Fibroblast of the conjunctiva (primary cell): ENCODE measurements at regions not wholly inside any gene's neighbourhood (a gene's known extent, or its start where the extent isn't known, plus 50 kb on each side); places are given as distances from the start of the nearest gene placed in this dataset.

Source experiments
- DNase-seq: peaks from one replicate; pipeline ENCODE4 v3.0.0-alpha.2; 2010; ENCODE audit warnings: low read depth

DNA sequence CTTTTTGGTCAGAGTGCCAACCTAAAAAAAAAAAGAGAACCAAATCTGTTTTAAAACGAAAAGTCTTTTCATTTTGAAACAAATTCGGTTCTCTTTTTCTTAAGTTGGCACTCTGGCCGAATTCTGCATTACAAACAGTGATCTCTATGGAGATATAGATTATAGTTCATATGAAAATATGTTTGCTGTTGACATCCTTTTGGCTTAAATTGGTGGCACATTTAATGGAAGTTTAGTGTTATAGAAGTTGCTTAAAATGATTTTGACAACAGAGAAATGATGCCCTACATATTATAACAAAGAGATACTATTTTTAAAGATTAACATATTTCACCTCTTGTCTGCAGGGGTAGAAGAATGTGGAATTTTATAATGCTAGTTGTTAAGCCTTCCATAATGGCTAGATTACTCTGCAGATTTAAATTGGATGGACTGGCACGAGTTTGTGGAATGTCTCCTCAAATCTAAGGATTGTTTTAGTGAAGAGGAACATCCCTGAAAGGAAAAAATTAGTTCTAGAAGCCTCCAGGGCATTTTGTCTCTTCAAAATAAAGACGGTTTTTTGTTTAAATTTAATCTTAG is 222.9 kb upstream of the CDH2 start:
- DNase-seq, result no peak

DNA sequence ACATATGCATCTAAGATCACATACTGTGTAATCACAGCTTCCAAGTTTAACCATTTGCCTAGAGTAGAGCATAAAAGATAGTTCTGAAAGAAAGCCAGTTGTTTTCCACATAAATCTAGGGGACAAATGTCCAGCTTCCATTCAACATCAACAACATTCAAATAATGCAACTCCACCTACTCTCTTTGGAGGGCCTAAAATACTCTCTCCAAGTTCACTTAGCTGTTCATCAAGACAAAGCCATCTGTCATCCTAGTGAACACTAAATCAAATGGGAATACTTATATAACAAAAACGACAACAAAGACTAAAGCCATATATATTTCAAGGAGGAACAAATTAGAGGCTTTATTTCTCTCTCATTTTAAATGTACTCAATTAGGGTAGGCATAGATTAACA is 221.5 kb upstream of the CDH2 start:
- DNase-seq, result no peak

DNA sequence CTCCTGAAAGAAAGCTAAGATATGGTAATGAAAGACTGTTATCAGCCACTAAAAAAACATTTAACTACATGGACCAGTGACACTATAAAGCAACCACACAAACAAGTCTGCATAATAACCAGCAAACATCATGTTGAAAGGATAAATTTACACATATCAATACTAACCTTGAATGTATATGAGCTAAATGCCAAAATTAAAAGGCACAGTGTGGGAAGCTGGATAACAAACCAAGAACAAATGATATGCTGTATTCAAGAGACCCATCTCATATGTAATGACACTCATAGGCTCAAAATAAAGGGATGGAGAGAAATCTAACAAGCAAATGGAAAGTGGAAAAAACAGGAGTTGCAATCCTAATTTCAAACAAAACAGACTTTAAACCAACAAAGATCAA is 213.1 kb upstream of the CDH2 start:
- no peak for DNase-seq

GRCh38 chr18:28382215-28382879 is 205.4 kb upstream of the CDH2 start:
- no peak for DNase-seq

DNA sequence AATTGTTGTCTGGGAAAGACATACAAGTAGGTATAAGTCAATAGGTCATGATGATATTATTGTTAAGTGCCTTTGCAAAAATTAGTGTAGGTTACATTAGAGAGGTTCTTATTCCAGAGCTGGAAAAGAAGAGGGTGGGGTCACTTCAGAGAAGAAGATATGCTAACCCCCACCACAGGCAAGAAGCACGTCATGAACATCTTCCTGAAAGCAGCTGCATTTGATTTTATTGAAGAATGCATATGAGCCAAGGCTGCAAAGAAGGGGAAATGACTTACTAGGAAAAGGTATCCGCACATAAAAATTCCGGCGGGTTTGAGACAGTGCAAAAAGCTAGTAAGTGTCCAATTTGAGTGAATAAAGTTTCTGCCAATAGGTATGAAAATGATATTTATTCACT is 195.3 kb upstream of the CDH2 start:
- no peak for DNase-seq

- no peak for DNase-seq
Measured at GRCh38 chr18:28366676-28367075, 189.7 kb upstream of the CDH2 start.

GRCh38 chr18:28365411-28365831 is 188.5 kb upstream of the CDH2 start:
- DNase-seq, result no peak

GRCh38 chr18:28363124-28363523 is 186.2 kb upstream of the CDH2 start:
- DNase-seq, result no peak

DNA sequence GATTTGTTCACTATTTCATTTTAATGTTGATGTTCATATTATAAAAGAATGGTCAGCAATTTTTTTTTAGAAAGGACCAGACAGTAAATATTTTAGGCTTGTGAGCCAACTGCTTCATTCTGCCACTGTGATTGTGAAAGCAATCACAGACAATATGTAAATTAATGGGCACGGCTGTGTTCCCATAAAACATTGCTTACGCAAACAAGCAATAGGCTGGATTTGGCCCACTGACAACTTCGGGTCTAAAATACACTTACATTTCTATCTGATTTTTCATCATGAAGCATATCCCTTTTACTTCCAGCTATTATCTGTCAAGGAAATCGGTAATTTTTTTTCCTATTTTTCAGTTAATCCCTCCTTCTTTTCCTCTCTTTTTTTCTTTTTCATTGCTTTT is 182.2 kb upstream of the CDH2 start:
- no peak for DNase-seq

GRCh38 chr18:28357766-28358401 is 181.0 kb upstream of the CDH2 start:
- no peak for DNase-seq

DNA sequence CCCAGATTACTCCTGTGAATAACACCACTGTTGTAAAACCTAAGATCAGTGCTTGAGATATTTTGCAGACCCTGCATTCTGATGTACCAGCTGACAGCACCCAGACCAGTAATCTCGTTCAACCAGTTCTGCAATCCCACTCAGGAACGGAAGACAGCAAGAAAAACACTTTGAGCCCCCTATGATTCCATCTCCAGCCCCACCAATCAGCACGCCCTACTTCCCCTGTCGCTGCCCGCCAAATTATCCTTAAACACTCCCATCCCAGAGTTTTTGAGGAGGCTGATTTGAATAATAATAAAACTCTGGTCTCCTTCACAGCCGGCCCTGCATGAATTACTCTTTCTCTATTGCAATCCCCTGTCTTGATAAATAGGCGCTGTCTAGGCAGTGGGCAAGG is 173.9 kb upstream of the CDH2 start:
- no peak for DNase-seq

- no peak for DNase-seq
Measured at GRCh38 chr18:28342231-28342630, 165.3 kb upstream of the CDH2 start.

GRCh38 chr18:28338316-28338715 is 161.4 kb upstream of the CDH2 start:
- DNase-seq, result no peak

- no peak for DNase-seq
Measured at GRCh38 chr18:28334516-28334915, 157.6 kb upstream of the CDH2 start.

GRCh38 chr18:28332071-28332470 is 155.1 kb upstream of the CDH2 start:
- DNase-seq, result no peak

GRCh38 chr18:28331551-28331950 is 154.6 kb upstream of the CDH2 start:
- DNase-seq, result no peak

DNA sequence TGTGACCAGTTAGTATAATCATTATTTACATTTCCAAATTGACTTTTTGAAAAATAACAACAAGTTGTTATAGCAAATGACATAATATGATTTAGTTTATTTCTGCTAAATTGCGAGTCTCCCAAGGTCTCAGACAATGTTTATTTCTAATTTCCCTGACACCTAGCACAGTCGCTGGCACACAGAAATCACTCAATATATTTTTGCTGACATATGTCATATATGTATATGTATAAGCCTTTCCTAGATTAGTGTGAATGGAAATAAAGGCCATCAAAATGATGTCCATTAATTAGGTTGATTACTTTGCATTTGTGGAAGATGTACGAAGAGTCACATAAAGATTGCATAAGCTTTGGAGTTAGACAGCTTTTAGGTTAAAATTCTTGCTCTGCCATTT is 136.7 kb upstream of the CDH2 start:
- no peak for DNase-seq

- DNase-seq, result no peak
Measured at GRCh38 chr18:28288784-28289183, 111.9 kb upstream of the CDH2 start.

DNA sequence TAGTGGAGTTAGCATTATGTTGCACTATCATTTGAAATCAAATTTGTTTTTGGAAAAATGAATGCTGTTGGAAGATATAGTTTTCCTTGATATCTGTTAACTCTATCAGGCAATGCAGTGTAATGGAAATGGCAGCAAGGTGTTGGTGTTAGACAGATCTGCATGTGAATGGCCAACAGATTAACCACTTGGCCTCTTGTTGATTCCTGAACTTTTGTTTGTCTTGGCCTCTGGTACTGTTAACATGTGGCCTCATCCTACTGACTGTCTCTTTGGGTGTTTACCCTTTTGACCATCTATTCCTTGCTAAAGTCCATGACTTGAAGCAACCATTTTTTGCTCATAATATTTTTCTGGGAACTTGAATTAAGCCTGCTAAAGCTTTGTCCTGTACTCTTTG is 110.2 kb upstream of the CDH2 start:
- no peak for DNase-seq

- DNase-seq, result no peak
Measured at GRCh38 chr18:28284132-28284531, 107.2 kb upstream of the CDH2 start.

DNA sequence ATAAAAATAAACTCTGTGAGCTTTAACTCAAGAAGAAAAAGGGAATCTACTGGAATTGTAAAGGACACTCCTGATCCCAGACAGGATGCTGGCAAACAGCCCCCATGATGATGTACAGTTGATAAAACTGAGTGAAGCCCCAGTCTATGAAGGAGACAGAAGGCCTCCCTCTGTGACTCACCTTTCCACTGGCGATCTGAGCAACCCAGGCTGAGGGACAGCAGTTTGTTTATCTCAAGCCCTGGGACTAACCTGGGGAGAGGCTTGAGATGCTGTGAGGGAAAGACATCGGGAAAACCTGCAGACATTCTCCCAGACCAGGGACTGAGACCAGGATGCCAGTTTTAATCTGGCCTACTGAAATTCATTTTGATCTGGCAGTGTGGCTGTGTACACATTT is 104.5 kb upstream of the CDH2 start:
- no peak for DNase-seq

- no peak for DNase-seq
Measured at GRCh38 chr18:28269750-28270149, 92.8 kb upstream of the CDH2 start.

DNA sequence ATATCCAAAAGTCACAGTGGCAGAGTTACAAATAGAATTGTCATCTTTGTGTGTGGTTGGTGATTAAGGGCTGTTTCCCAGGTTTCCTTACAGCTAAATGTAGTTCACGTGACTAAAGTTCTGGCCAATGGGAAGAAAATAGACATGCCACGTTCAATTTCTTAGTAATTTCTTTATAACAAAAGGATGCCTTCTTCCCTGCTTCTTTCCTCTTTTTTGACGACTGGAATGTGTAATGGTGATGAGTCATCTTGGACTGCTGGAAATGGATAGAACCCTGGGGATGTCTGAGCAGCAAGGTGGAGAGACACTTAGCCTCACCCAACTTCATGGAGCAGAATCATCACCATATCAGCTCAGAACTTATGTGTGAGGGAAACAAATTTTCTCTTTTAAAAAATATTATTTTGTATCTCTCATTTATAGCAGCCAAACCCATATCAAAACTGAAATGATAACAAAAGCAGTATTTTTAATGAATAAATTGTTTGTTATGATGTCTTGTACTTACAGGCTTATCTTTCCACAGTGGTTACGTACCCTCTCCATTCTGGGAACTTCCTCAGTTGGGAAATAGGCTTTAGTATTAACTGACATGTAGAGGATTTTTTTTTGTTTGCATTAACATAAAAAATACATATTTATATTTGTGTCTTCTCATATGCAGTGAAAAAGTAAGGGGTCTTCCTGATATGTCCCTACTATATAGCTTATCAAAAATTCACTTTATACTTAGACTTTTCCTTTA is 91.1 kb upstream of the CDH2 start:
- DNase-seq, result no peak
